ENCODE measurements at regions not wholly inside any gene's neighbourhood (a gene's known extent, or its start where the extent isn't known, plus 50 kb on each side); places are given as distances from the start of the nearest gene placed in this dataset.

- TF ChIP-seq CTCF (IDR thresholded peaks at IDR 0.05; ENCODE audit: low read depth, low read length), result no peak
- TF ChIP-seq MAX (IDR thresholded peaks at IDR 0.05; ENCODE audit: low read depth, low read length), result no peak
- no peak for TF ChIP-seq POLR2A (IDR thresholded peaks at IDR 0.05; ENCODE audit: extremely low read depth, insufficient read length)
- TF ChIP-seq MYC (IDR thresholded peaks at IDR 0.05; ENCODE audit: low read depth, low read length), result no peak
These were observed 93.8 kb downstream of the TSN start for GRCh38 chr2:121849236-121849635.
